ENCODE measurements at regions not wholly inside any gene's neighbourhood (a gene's known extent, or its start where the extent isn't known, plus 50 kb on each side); places are given as distances from the start of the nearest gene placed in this dataset.

- no peak for DNase-seq
These were observed 1165.6 kb upstream of the ZEB2 start for GRCh38 chr2:145685383-145686050.

- no peak for DNase-seq
These were observed 1162.7 kb upstream of the ZEB2 start for GRCh38 chr2:145682546-145683157.

- DNase-seq = peak in 2 of 58 donors; percentile 2 to 5
These were observed 1160.4 kb upstream of the ZEB2 start for GRCh38 chr2:145680276-145680675.

- no peak for DNase-seq
These were observed 1157.5 kb upstream of the ZEB2 start for GRCh38 chr2:145677371-145677770.

GRCh38 chr2:145674705-145675104 lies 1154.8 kb upstream of the ZEB2 start:
- DNase-seq = no peak

- DNase-seq = no peak
These were observed 1149.4 kb upstream of the ZEB2 start for GRCh38 chr2:145669301-145669700.

- no peak for DNase-seq
These were observed 1146.6 kb upstream of the ZEB2 start for GRCh38 chr2:145666552-145666951.

GRCh38 chr2:145657265-145657664 lies 1137.3 kb upstream of the ZEB2 start:
- no peak for DNase-seq

- no peak for DNase-seq
These were observed 1135.3 kb upstream of the ZEB2 start for GRCh38 chr2:145655165-145655765.

- DNase-seq = no peak
These were observed 1134.8 kb upstream of the ZEB2 start for GRCh38 chr2:145654746-145655145.

GRCh38 chr2:145654156-145654555 lies 1134.2 kb upstream of the ZEB2 start:
- DNase-seq = no peak

- DNase-seq = no peak
These were observed 1133.6 kb upstream of the ZEB2 start for GRCh38 chr2:145653553-145653952.

GRCh38 chr2:145652571-145653545 lies 1132.9 kb upstream of the ZEB2 start:
- no peak for DNase-seq

- no peak for DNase-seq
These were observed 1132.1 kb upstream of the ZEB2 start for GRCh38 chr2:145652036-145652435.

GRCh38 chr2:145650226-145650625 lies 1130.3 kb upstream of the ZEB2 start:
- no peak for DNase-seq

GRCh38 chr2:145649061-145649460 lies 1129.1 kb upstream of the ZEB2 start:
- DNase-seq = no peak

GRCh38 chr2:145644820-145645302 lies 1124.9 kb upstream of the ZEB2 start:
- no peak for DNase-seq

- DNase-seq = no peak
These were observed 1118.8 kb upstream of the ZEB2 start for GRCh38 chr2:145638675-145639074.

GRCh38 chr2:145635706-145636427 lies 1115.9 kb upstream of the ZEB2 start:
- DNase-seq = no peak

- no peak for DNase-seq
These were observed 1111.6 kb upstream of the ZEB2 start for GRCh38 chr2:145631561-145631960.

- DNase-seq = no peak
These were observed 1106.4 kb upstream of the ZEB2 start for GRCh38 chr2:145626301-145626700.

All from anterior cingulate cortex (tissue), 58 donors.